ENCODE measurements at regions not wholly inside any gene's neighbourhood (a gene's known extent, or its start where the extent isn't known, plus 50 kb on each side); places are given as distances from the start of the nearest gene placed in this dataset.
A peak's percentile ranks its signal among the peaks of the same experiment; 100 is the strongest.

DNA sequence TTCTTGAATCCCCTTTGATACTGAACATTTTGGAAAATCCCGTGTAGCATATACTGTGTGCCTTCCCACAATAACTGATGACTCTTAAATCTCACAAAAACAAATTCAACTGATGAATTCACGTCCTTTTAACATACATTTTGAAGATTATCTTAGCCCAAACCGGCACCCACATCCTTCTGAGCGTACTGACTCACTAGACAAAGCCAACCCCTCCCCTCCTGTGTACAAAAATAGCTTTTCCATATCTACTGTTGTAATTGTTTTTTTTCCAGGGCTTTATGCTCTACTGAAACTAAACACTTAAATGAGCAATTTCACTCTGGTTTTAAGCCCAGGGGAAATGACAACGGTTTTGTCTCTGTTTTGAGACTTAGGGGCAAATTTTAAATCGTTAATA lies 109.4 kb upstream of the ATF7IP start:
- DNase-seq (ENCODE audit: extremely low spot score): no peak
- TF ChIP-seq, protein P1, sequence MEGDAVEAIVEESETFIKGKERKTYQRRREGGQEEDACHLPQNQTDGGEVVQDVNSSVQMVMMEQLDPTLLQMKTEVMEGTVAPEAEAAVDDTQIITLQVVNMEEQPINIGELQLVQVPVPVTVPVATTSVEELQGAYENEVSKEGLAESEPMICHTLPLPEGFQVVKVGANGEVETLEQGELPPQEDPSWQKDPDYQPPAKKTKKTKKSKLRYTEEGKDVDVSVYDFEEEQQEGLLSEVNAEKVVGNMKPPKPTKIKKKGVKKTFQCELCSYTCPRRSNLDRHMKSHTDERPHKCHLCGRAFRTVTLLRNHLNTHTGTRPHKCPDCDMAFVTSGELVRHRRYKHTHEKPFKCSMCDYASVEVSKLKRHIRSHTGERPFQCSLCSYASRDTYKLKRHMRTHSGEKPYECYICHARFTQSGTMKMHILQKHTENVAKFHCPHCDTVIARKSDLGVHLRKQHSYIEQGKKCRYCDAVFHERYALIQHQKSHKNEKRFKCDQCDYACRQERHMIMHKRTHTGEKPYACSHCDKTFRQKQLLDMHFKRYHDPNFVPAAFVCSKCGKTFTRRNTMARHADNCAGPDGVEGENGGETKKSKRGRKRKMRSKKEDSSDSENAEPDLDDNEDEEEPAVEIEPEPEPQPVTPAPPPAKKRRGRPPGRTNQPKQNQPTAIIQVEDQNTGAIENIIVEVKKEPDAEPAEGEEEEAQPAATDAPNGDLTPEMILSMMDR (IDR thresholded peaks at IDR 0.05; ENCODE audit: control extremely low read depth, extremely low read depth, low read depth, missing control alignments): no peak
- CTCF ChIA-PET: interaction anchor here (1.4 to 2.9 kb wide), 2 partner anchors 18 to 110 kb away, joined by 5 to 9 read pairs; partner anchors contain the start of gene ATF7IP
- POLR2A ChIA-PET: no interaction called here

DNA sequence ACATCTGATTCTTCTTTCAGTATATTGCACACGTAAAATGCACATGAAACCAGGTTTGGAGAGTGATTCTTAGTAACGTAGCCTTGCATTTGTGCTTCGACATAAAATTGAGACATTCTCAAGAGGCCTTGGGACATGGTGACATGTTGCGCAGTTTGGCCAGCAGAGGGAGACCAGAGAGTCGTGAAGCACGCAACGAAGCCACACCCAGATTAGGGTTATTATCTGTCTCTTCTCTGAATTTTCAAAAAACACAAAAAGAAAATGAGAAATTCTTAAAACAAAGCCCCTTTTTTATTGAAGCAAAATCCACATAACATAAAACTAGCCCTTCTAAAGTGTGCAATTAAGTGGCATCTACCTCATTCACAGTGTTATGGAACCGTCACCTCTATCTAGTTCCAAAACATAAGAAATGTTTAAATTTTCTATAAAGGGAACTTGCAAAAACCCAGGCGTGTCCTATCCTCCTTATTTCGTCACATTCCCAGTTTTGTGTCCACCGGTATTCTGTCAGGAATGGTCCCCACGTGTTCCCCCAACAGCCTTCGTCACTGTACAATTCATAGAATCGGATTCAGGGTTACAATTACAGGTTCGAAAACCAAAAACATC lies 108.8 kb upstream of the ATF7IP start:
- TF ChIP-seq, protein P1 (IDR thresholded peaks at IDR 0.05; ENCODE audit: control extremely low read depth, extremely low read depth, low read depth, missing control alignments): peak; percentile 31
- ChIA-PET CTCF (interaction anchor here (1.4 kb wide), 1 partner anchor 19 kb away, joined by 5 read pairs; no protein-coding TSS in a partner anchor), POLR2A (no interaction called here)
- DNase-seq (ENCODE audit: extremely low spot score): peak; percentile 56

DNA sequence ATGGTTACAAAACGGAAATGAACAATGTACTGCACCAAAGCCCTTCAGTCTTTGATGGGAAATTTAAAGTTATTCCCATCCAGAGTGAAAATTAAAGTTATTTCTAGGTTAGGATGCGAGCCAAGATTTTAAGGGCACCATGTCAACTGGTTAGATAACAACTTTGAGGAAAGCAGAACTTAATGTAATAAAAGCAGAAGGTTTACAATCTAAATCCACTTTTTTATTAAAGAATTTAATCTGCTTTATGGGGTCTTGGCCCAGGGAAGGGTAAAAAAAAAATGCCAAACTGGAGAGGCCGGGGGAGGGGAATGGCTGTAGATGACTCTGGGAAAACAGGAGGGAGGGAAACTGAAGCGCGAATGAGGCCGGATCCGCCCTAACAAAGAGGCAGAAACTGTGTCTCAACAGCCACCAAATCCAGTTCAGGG lies 108.2 kb upstream of the ATF7IP start:
- POLR2A ChIA-PET: interaction anchor here (1.0 kb wide), 1 partner anchor 128 kb away, joined by 11 read pairs; no protein-coding TSS in a partner anchor
- DNase-seq (ENCODE audit: extremely low spot score): no peak
- TF ChIP-seq, protein P1 (IDR thresholded peaks at IDR 0.05; ENCODE audit: control extremely low read depth, extremely low read depth, low read depth, missing control alignments): no peak
- CTCF ChIA-PET: interaction anchor here (1.0 to 1.5 kb wide), 2 partner anchors 19 to 27 kb away, joined by 3 to 4 read pairs; no protein-coding TSS in a partner anchor

DNA sequence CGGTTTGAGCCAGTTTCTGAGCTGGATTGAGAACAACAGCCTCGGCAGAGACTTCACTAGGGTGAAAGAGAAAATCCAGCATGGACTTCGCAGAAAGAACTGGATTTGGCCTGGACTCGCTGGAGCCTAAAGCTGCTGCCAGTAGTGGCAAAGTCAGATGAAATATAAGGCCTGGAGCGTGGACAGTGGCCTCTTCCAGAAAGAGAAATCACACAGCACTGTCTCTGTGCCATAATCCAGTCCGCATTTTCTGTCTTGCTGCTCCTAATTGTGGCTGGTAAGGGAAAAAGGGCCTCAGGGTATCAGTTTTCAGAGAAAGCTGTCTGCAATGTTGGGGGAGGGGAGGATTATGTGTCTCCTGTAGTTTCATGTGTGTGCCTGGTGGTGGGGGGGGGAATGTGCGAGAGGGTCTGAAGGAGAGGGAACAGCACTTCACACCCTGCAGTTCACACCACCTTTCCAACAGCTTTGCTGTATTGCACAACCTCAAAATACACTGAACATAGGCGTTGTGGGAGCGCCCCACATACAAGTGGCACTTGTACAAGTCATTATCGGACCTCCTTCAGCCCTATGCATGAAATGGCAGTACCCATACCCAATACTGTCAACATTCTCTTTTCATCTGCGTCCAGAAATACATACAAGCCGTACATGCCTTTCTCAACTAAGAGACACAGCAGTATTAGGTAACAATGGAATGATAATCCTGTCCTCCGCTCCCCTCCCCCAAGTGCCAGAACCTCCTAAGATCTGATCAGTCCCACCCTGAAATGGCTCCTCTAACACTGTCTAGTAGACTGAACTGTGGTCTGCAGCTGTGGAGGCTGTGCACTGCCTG lies 107.5 kb upstream of the ATF7IP start:
- ChIA-PET POLR2A (interaction anchor here (1.0 kb wide), 1 partner anchor 127 kb away, joined by 11 read pairs; no protein-coding TSS in a partner anchor), CTCF (interaction anchor here (1.0 to 2.1 kb wide), 4 partner anchors 20 to 107 kb away, joined by 3 to 6 read pairs (median 4); partner anchors contain the start of gene ATF7IP)
- TF ChIP-seq, protein P1 (IDR thresholded peaks at IDR 0.05; ENCODE audit: control extremely low read depth, extremely low read depth, low read depth, missing control alignments): no peak
- DNase-seq (ENCODE audit: extremely low spot score): peak; percentile 43

DNA sequence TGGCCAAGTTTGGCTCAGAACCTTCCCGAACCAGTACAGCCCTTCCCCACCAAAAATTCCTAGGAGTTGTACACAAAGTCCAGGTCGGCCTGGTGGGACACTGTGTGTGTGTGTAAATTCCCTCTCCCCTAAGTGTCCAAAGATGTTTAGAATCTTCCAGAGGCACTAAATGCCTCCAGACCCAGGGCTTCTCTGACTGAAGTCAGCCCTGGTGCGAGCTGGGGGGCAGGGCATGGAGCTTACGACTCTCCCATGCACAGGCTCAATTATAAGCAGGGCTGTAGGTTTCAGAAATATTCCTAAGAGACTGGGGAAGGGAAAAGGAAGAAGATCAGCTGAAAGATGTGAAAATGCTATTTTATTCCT lies 106.9 kb upstream of the ATF7IP start:
- TF ChIP-seq, protein P1 (IDR thresholded peaks at IDR 0.05; ENCODE audit: control extremely low read depth, extremely low read depth, low read depth, missing control alignments): no peak
- CTCF ChIA-PET: interaction anchor here (1.3 to 2.1 kb wide), 3 partner anchors 20 to 107 kb away, joined by 3 to 6 read pairs (median 4); partner anchors contain the start of gene ATF7IP
- POLR2A ChIA-PET: no interaction called here
- DNase-seq (ENCODE audit: extremely low spot score): no peak

DNA sequence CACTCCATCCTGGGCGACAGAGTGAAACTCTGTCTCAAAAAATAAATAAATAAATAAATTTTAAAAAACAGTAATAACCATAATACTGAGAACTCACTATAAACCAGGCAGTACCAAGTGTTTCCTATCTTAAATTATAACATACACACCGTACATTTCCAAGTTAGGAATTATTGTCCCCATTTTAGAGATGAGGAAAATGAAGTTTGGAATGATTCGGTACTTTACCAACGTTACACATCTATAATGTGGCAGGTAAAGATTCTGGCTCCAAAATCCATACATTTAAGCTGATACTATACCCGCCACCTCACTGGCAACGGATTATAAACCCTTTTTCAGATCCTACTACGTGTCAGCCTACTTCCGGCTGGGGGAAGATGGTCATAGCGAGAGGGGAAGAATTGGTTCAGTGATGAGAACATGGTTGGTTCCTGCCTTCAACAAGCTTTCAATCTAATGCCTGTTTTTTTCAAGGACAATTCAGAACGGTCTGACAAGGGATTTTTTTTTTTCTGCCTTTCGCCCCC lies 105.9 kb upstream of the ATF7IP start:
- no peak for DNase-seq (ENCODE audit: extremely low spot score)
- ChIA-PET CTCF (interaction anchor here (0.9 to 2.1 kb wide), 4 partner anchors 16 to 352 kb away, joined by 3 to 6 read pairs (median 3); partner anchors contain the start of gene ATF7IP), POLR2A (no interaction called here)
- TF ChIP-seq, protein P1 (IDR thresholded peaks at IDR 0.05; ENCODE audit: control extremely low read depth, extremely low read depth, low read depth, missing control alignments): no peak

Measured in GM10248 (cell line).